A673 (cell line): ENCODE measurements at regions not wholly inside any gene's neighbourhood (a gene's known extent, or its start where the extent isn't known, plus 50 kb on each side); places are given as distances from the start of the nearest gene placed in this dataset.

Experiments used
- BruUV-seq: library from RNA; stranded (reverse); fragments of 400-500 nt; replicated peaks from 2 replicates; lab custom pipeline; 2021; lab: Mats Ljungman, UMichigan
- CTCF ChIA-PET: fragments of 300-600 bp; sonication (Branson Sonifier 250); formaldehyde crosslinking; loops from one replicate; lab custom pipeline; 2022; ENCODE audit warnings: antibody characterized with exemption; lab: Charles Lee
- POLR2A ChIA-PET: fragments of 300-600 bp; sonication (Branson Sonifier 250); formaldehyde crosslinking; loops from one replicate; lab custom pipeline; 2022; ENCODE audit warnings: antibody characterized with exemption; ENCODE audit not compliant: low non-redundant PET; lab: Charles Lee
- DNase-seq: peaks from one replicate; pipeline ENCODE4 v3.0.0-alpha.2; 2015; ENCODE audit warnings: low spot score
- H3K27ac ChIP-seq: fragments of 200-600 bp; sonication (generic); 2 replicates; pipeline ENCODE4 v1.5.1; 2016; ENCODE audit warnings: mixed run types, low read depth, mild to moderate bottlenecking, mixed read lengths, antibody characterized with exemption, low read length; ENCODE audit not compliant: poor library complexity, severe bottlenecking
- H3K27me3 ChIP-seq: fragments of 200-600 bp; sonication (generic); replicated peaks from 2 replicates; pipeline ENCODE4 v1.6.1; 2017; ENCODE audit warnings: mixed run types, low read depth, mild to moderate bottlenecking, mixed read lengths, antibody characterized with exemption, low read length; ENCODE audit not compliant: insufficient read depth, poor library complexity
- H3K36me3 ChIP-seq: fragments of 200-600 bp; sonication (generic); 2 replicates; pipeline ENCODE4 v1.6.1; 2016; ENCODE audit warnings: mixed run types, mild to moderate bottlenecking, mixed read lengths, antibody characterized with exemption, low read length; ENCODE audit not compliant: insufficient read depth, poor library complexity, severe bottlenecking
- H3K4me1 ChIP-seq: fragments of 200-600 bp; sonication (generic); 2 replicates; pipeline ENCODE4 v1.6.1; 2017; ENCODE audit warnings: mixed run types, mild to moderate bottlenecking, mixed read lengths, antibody characterized with exemption, low read length; ENCODE audit not compliant: insufficient read depth, poor library complexity, severe bottlenecking
- H3K4me3 ChIP-seq: fragments of 200-600 bp; sonication (generic); 2 replicates; pipeline ENCODE4 v1.5.1; 2016; ENCODE audit warnings: low read depth, mixed run types, mild to moderate bottlenecking, mixed read lengths, low read length; ENCODE audit not compliant: poor library complexity, severe bottlenecking
- H3K9me3 ChIP-seq: fragments of 200-600 bp; sonication (generic); 2 replicates; pipeline ENCODE4 v1.6.1; 2016; ENCODE audit warnings: mixed run types, low read depth, mild to moderate bottlenecking, mixed read lengths, antibody characterized with exemption, low read length; ENCODE audit not compliant: poor library complexity, severe bottlenecking
- EZH2 ChIP-seq: fragments of 200-600 bp; sonication (generic); IDR thresholded peaks from 2 replicates; pipeline ENCODE4 v1.6.1; 2017; ENCODE audit warnings: borderline replicate concordance, low read depth, mild to moderate bottlenecking, mixed read lengths, antibody characterized with exemption, low read length; ENCODE audit not compliant: poor library complexity, severe bottlenecking
- intact Hi-C: fragments of 100-400 bp; cut with micrococcal nuclease; formaldehyde crosslinking; loops from one replicate; pipeline ENCODE4 v1.10.0; 2022; ENCODE audit not compliant: unreplicated experiment
- TF ChIP-seq, protein P1 (sequence below): fragments of 300-800, 200-600 bp; sonication (generic); conservative IDR thresholded peaks from 2 replicates; pipeline ENCODE4 v1.5.1; 2017; ENCODE audit warnings: low read depth, mild to moderate bottlenecking, antibody characterized with exemption, low read length, moderate library complexity, mixed read lengths

DNA sequence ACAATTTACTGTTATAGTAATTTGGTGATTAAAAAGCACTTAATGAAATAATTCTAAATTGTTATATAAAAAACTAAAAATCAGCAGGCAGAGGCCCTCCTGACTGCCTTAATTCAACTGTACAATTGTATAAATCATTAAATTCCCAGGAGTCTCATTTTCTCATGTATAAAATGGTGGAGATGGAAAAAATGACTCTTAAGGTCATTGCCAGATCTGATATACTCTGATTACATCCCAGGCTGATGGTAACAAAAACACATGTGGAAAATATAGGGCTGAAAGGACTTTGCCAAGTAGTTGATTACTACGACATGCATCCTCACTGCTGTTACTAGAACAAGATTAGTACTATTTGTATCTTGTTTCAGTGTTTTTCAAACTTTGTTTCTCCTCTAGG is 1020.0 kb upstream of the SLC10A2 start:
- H3K4me3 ChIP-seq: no peak overlapping the region
- no peak for DNase-seq
- no TSS peak for BruUV-seq
- H3K27me3 ChIP-seq: no peaks in the 10 kb centered on the region
- H3K4me1 ChIP-seq: no peaks in the 10 kb centered on the region
- POLR2A ChIA-PET: no interaction called here
- H3K36me3 ChIP-seq: no peaks in the 10 kb centered on the region
- CTCF ChIA-PET: no interaction called here
- TF ChIP-seq EZH2: no peak
- TF ChIP-seq, protein P1, sequence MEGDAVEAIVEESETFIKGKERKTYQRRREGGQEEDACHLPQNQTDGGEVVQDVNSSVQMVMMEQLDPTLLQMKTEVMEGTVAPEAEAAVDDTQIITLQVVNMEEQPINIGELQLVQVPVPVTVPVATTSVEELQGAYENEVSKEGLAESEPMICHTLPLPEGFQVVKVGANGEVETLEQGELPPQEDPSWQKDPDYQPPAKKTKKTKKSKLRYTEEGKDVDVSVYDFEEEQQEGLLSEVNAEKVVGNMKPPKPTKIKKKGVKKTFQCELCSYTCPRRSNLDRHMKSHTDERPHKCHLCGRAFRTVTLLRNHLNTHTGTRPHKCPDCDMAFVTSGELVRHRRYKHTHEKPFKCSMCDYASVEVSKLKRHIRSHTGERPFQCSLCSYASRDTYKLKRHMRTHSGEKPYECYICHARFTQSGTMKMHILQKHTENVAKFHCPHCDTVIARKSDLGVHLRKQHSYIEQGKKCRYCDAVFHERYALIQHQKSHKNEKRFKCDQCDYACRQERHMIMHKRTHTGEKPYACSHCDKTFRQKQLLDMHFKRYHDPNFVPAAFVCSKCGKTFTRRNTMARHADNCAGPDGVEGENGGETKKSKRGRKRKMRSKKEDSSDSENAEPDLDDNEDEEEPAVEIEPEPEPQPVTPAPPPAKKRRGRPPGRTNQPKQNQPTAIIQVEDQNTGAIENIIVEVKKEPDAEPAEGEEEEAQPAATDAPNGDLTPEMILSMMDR: no peak
- intact Hi-C loops: no loop called here
- no peaks in the 10 kb centered on the region for H3K9me3 ChIP-seq
- H3K27ac ChIP-seq: no peak overlapping the region

DNA sequence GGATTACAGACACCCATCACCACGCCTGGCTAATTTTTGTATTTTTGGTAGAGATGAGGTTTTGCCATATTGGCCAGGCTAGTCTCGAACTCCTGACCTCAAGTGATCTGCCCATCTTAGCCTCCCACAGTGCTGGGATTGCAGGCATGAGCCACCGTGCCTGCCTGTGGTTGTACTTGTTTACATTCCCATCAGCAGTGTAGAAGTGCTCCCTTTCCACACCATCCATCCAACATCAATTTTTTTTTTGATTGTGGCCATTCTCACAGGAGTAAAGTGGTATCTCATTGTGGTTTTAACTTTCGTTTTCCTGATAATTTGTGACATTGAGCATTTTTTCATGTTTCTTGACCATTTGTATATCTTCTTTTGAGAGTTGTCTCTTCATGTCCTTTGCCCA is 1019.4 kb upstream of the SLC10A2 start:
- CTCF ChIA-PET: no interaction called here
- BruUV-seq: no TSS peak
- no peak overlapping the region for H3K4me3 ChIP-seq

DNA sequence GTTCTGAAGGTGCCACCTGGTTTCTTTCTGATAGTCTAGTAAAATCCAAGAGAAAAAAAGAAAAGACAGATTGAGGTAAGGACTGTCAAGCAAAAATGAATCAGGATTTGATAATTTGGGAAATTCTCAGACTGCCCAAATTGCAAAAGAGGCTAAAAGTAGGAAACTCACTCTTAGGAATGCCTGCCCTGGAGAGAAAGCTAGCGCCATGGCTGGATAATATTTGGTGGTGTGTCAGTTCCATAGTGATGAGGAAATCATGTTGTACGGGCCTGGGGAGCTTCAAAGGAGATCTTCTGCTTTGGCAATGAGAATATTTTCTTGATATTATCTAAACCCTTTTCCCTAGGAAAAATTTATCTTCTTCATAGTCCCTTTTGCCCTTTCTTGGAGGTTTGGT is 1008.1 kb upstream of the SLC10A2 start:
- H3K4me3 ChIP-seq: no peak overlapping the region
- H3K36me3 ChIP-seq: no peaks in the 10 kb centered on the region
- POLR2A ChIA-PET: no interaction called here
- H3K4me1 ChIP-seq: no peaks in the 10 kb centered on the region
- DNase-seq: no peak
- peaks cover 4% of the 10 kb centered on the region for H3K9me3 ChIP-seq
- H3K27ac ChIP-seq: no peak overlapping the region
- no peaks in the 10 kb centered on the region for H3K27me3 ChIP-seq
- TF ChIP-seq, protein P1: no peak
- TF ChIP-seq EZH2: no peak
- intact Hi-C loops: no loop called here
- BruUV-seq: no TSS peak
- CTCF ChIA-PET: no interaction called here

More for the DNA sequence above, 1019.4 kb upstream of the SLC10A2 start:
- POLR2A ChIA-PET: no interaction called here
- Histone ChIP-seq H3K4me1 (no peaks in the 10 kb centered on the region), H3K27me3 (no peaks in the 10 kb centered on the region), H3K36me3 (no peaks in the 10 kb centered on the region), H3K9me3 (no peaks in the 10 kb centered on the region), H3K27ac (no peak overlapping the region)
- TF ChIP-seq, protein P1: no peak
- TF ChIP-seq EZH2: no peak
- intact Hi-C loops: no loop called here
- no peak for DNase-seq
